HG03064 (cell line): ENCODE measurements at regions not wholly inside any gene's neighbourhood (a gene's known extent, or its start where the extent isn't known, plus 50 kb on each side); places are given as distances from the start of the nearest gene placed in this dataset.
"Not testable (repeated sequence)": the region's sequence is repeated elsewhere in the genome, so short reads cannot be mapped to it uniquely, and the experiment has no call there.

Experiments
- ATAC-seq: cut with Tn5 transposase; IDR thresholded peaks from one replicate; pipeline ENCODE4 v1.9.1; 2021; ENCODE audit warnings: low read depth; ENCODE audit not compliant: unreplicated experiment

GRCh38 chr7:115229401-115230105, 307.7 kb downstream of the MDFIC start:
- no peak for ATAC-seq

- no peak for ATAC-seq
These were observed 305.8 kb downstream of the MDFIC start for GRCh38 chr7:115227473-115228235.

- ATAC-seq: no peak
These were observed 304.5 kb downstream of the MDFIC start for GRCh38 chr7:115226410-115226809.

- no peak for ATAC-seq
These were observed 303.0 kb downstream of the MDFIC start for GRCh38 chr7:115224922-115225321.

GRCh38 chr7:115223959-115224358, 302.1 kb downstream of the MDFIC start:
- no peak for ATAC-seq

- ATAC-seq: no peak
These were observed 299.6 kb downstream of the MDFIC start for GRCh38 chr7:115221456-115221855.

GRCh38 chr7:115218076-115218475, 296.2 kb downstream of the MDFIC start:
- ATAC-seq: no peak

- ATAC-seq: no peak
These were observed 295.5 kb downstream of the MDFIC start for GRCh38 chr7:115217373-115217772.

GRCh38 chr7:115216652-115217051, 294.8 kb downstream of the MDFIC start:
- no peak for ATAC-seq

- ATAC-seq: no peak
These were observed 289.3 kb downstream of the MDFIC start for GRCh38 chr7:115211171-115211570.

GRCh38 chr7:115210552-115210951, 288.7 kb downstream of the MDFIC start:
- ATAC-seq: no peak

- no peak for ATAC-seq
These were observed 287.0 kb downstream of the MDFIC start for GRCh38 chr7:115208710-115209560.

- ATAC-seq: not testable (repeated sequence)
These were observed 284.5 kb downstream of the MDFIC start for GRCh38 chr7:115206374-115206773.

- ATAC-seq: no peak
These were observed 276.2 kb downstream of the MDFIC start for GRCh38 chr7:115198143-115198542.

- ATAC-seq: no peak
These were observed 273.3 kb downstream of the MDFIC start for GRCh38 chr7:115195208-115195607.

GRCh38 chr7:115191526-115191925, 269.6 kb downstream of the MDFIC start:
- ATAC-seq: no peak

GRCh38 chr7:115183431-115184057, 261.6 kb downstream of the MDFIC start:
- ATAC-seq: no peak

- no peak for ATAC-seq
These were observed 256.9 kb downstream of the MDFIC start for GRCh38 chr7:115178835-115179234.

- ATAC-seq: no peak
These were observed 255.9 kb downstream of the MDFIC start for GRCh38 chr7:115177823-115178222.

GRCh38 chr7:115177103-115177502, 255.2 kb downstream of the MDFIC start:
- ATAC-seq: no peak

- ATAC-seq: not testable (repeated sequence)
These were observed 250.5 kb downstream of the MDFIC start for GRCh38 chr7:115172397-115172796.
